ENCODE measurements at regions not wholly inside any gene's neighbourhood (a gene's known extent, or its start where the extent isn't known, plus 50 kb on each side); places are given as distances from the start of the nearest gene placed in this dataset.

DNA sequence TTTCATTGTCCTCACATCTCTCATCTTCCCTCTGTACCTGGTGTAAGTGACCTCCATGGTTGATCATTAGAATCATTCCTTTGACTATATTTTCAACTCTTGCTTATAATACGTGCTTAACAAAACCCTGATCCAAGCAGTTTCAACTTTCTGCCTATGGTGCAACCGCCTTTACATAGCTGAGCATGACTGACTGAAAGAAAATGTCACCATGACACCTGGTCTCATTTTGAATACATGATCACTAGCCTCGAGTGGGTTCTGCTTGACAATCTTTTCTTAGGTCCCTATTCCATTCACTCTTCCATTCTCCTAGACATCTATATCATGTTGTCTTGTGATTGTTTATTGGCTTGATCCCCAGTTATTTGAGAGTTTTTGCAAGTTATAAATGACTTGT lies 78.9 kb upstream of the STAM2 start:
- TF ChIP-seq CSDC2 (CRISPR knock-in tag; IDR thresholded peaks at IDR 0.05), result no peak
- no peak for TF ChIP-seq ZFP30 (CRISPR knock-in tag; IDR thresholded peaks at IDR 0.05)
- TF ChIP-seq, protein P1, sequence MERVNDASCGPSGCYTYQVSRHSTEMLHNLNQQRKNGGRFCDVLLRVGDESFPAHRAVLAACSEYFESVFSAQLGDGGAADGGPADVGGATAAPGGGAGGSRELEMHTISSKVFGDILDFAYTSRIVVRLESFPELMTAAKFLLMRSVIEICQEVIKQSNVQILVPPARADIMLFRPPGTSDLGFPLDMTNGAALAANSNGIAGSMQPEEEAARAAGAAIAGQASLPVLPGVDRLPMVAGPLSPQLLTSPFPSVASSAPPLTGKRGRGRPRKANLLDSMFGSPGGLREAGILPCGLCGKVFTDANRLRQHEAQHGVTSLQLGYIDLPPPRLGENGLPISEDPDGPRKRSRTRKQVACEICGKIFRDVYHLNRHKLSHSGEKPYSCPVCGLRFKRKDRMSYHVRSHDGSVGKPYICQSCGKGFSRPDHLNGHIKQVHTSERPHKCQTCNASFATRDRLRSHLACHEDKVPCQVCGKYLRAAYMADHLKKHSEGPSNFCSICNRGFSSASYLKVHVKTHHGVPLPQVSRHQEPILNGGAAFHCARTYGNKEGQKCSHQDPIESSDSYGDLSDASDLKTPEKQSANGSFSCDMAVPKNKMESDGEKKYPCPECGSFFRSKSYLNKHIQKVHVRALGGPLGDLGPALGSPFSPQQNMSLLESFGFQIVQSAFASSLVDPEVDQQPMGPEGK (CRISPR knock-in tag; IDR thresholded peaks at IDR 0.05; ENCODE audit: borderline replicate concordance), result no peak
- TF ChIP-seq GLIS3 (CRISPR knock-in tag; IDR thresholded peaks at IDR 0.05), result no peak
- TF ChIP-seq ZFP3 (CRISPR knock-in tag; IDR thresholded peaks at IDR 0.05), result no peak
- TF ChIP-seq ARNTL (CRISPR knock-in tag; IDR thresholded peaks at IDR 0.05; ENCODE audit: borderline replicate concordance, low read depth), result no peak
- no peak for TF ChIP-seq SNAI2 (CRISPR knock-in tag; IDR thresholded peaks at IDR 0.05)
- TF ChIP-seq OSR1 (CRISPR knock-in tag; IDR thresholded peaks at IDR 0.05), result no peak
- TF ChIP-seq ISL1 (CRISPR knock-in tag; IDR thresholded peaks at IDR 0.05), result no peak
- TF ChIP-seq ZNF70 (CRISPR knock-in tag; IDR thresholded peaks at IDR 0.05), result no peak
- no peak for TF ChIP-seq ESRRG (CRISPR knock-in tag; IDR thresholded peaks at IDR 0.05)
- TF ChIP-seq, protein P2, sequence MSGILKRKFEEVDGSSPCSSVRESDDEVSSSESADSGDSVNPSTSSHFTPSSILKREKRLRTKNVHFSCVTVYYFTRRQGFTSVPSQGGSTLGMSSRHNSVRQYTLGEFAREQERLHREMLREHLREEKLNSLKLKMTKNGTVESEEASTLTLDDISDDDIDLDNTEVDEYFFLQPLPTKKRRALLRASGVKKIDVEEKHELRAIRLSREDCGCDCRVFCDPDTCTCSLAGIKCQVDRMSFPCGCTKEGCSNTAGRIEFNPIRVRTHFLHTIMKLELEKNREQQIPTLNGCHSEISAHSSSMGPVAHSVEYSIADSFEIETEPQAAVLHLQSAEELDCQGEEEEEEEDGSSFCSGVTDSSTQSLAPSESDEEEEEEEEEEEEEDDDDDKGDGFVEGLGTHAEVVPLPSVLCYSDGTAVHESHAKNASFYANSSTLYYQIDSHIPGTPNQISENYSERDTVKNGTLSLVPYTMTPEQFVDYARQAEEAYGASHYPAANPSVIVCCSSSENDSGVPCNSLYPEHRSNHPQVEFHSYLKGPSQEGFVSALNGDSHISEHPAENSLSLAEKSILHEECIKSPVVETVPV (CRISPR knock-in tag; IDR thresholded peaks at IDR 0.05), result no peak
- TF ChIP-seq PPARA (CRISPR knock-in tag; IDR thresholded peaks at IDR 0.05; ENCODE audit: borderline replicate concordance), result no peak
- TF ChIP-seq, protein P3, sequence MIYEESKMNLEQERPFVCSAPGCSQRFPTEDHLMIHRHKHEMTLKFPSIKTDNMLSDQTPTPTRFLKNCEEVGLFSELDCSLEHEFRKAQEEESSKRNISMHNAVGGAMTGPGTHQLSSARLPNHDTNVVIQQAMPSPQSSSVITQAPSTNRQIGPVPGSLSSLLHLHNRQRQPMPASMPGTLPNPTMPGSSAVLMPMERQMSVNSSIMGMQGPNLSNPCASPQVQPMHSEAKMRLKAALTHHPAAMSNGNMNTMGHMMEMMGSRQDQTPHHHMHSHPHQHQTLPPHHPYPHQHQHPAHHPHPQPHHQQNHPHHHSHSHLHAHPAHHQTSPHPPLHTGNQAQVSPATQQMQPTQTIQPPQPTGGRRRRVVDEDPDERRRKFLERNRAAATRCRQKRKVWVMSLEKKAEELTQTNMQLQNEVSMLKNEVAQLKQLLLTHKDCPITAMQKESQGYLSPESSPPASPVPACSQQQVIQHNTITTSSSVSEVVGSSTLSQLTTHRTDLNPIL (CRISPR knock-in tag; IDR thresholded peaks at IDR 0.05; ENCODE audit: low read depth), result no peak
- TF ChIP-seq ZNF8 (CRISPR knock-in tag; IDR thresholded peaks at IDR 0.05), result no peak
- TF ChIP-seq TCF4 (CRISPR knock-in tag; IDR thresholded peaks at IDR 0.05; ENCODE audit: borderline replicate concordance), result no peak
- no peak for TF ChIP-seq BACH2 (CRISPR knock-in tag; IDR thresholded peaks at IDR 0.05; ENCODE audit: borderline replicate concordance)
- no peak for ATAC-seq

DNA sequence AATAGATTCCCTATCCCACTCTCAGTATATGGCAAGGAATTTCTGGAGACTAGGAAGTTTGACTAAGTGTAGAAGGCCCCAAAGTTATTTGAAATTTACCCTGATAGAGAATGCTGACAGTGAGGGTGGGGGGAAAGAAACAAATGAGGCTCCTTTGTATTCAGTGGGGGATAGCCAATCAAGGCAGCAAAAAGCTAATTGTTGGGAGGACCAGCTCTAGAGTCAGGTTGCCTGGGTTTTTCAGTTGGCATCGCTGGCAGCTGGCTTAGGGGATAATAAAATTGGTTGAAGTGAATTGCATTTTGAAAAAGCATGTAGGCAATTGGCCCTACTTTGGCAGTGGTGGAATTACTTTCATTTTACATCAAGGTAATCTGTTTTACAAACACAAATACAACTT lies 79.4 kb upstream of the STAM2 start:
- TF ChIP-seq TOX (CRISPR knock-in tag; IDR thresholded peaks at IDR 0.05; ENCODE audit: borderline replicate concordance) (no peak), GLIS3 (CRISPR knock-in tag; IDR thresholded peaks at IDR 0.05) (no peak), ZFP3 (CRISPR knock-in tag; IDR thresholded peaks at IDR 0.05) (no peak), ZC3H10 (CRISPR knock-in tag; IDR thresholded peaks at IDR 0.05) (no peak), OSR1 (CRISPR knock-in tag; IDR thresholded peaks at IDR 0.05) (no peak), CSDC2 (CRISPR knock-in tag; IDR thresholded peaks at IDR 0.05) (no peak), ZFP30 (CRISPR knock-in tag; IDR thresholded peaks at IDR 0.05) (no peak), TCF4 (CRISPR knock-in tag; IDR thresholded peaks at IDR 0.05; ENCODE audit: borderline replicate concordance) (no peak), ZNF8 (CRISPR knock-in tag; IDR thresholded peaks at IDR 0.05) (no peak), ZNF70 (CRISPR knock-in tag; IDR thresholded peaks at IDR 0.05) (no peak)
- TF ChIP-seq, protein P2 (CRISPR knock-in tag; IDR thresholded peaks at IDR 0.05), result no peak
- TF ChIP-seq, protein P3 (CRISPR knock-in tag; IDR thresholded peaks at IDR 0.05; ENCODE audit: low read depth), result no peak
- ATAC-seq, result no peak

DNA sequence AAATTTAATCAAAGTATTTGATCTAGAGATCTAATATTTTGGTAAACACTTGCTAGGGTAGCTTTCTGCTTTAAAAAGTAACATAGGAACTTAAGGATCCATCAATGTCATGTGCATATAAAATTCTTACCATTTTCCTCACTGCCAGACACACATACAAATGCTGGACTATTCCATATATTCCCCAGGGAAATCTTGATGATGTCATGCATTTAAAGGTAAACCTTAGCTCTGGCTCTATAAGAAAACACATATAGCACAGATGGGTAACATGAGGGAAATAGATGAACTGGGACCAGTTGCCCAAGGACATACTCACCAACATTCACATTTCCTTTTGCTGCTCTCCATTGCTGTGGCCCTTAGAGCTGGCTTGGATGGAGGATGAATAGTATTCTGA lies 79.1 kb upstream of the FMNL2 start:
- ATAC-seq, result no peak
- TF ChIP-seq ZC3H10 (CRISPR knock-in tag; IDR thresholded peaks at IDR 0.05) (no peak), BACH2 (CRISPR knock-in tag; IDR thresholded peaks at IDR 0.05; ENCODE audit: borderline replicate concordance) (no peak), SNAI2 (CRISPR knock-in tag; IDR thresholded peaks at IDR 0.05) (no peak), ZFP30 (CRISPR knock-in tag; IDR thresholded peaks at IDR 0.05) (no peak)
- TF ChIP-seq, protein P4, sequence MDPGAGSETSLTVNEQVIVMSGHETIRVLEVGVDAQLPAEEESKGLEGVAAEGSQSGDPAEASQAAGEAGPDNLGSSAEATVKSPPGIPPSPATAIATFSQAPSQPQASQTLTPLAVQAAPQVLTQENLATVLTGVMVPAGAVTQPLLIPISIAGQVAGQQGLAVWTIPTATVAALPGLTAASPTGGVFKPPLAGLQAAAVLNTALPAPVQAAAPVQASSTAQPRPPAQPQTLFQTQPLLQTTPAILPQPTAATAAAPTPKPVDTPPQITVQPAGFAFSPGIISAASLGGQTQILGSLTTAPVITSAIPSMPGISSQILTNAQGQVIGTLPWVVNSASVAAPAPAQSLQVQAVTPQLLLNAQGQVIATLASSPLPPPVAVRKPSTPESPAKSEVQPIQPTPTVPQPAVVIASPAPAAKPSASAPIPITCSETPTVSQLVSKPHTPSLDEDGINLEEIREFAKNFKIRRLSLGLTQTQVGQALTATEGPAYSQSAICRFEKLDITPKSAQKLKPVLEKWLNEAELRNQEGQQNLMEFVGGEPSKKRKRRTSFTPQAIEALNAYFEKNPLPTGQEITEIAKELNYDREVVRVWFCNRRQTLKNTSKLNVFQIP (CRISPR knock-in tag; IDR thresholded peaks at IDR 0.05; ENCODE audit: borderline replicate concordance, low read depth), result no peak

Measured in SK-N-SH treated with all-trans-retinoic acid at 6 μM for 48 hours (cell line).